ENCODE measurements at regions not wholly inside any gene's neighbourhood (a gene's known extent, or its start where the extent isn't known, plus 50 kb on each side); places are given as distances from the start of the nearest gene placed in this dataset.

- H3K27ac ChIP-seq, result no peak overlapping the region
- ATAC-seq (ENCODE audit: low FRiP score in 2 of 2), result no peak
- 92 to 98% methylated on average over 1 of the region's 1 CpG for WGBS, 2 donors
- H3K36me3 ChIP-seq, result no peaks in the 10 kb centered on the region
- DNase-seq, result no peak
- no peaks in the 10 kb centered on the region for H3K27me3 ChIP-seq
- no peak overlapping the region for H3K4me3 ChIP-seq
- TF ChIP-seq POLR2A (IDR thresholded peaks at IDR 0.05), result no peak
- no peak for TF ChIP-seq CTCF (IDR thresholded peaks at IDR 0.05)
- no peak for TF ChIP-seq POLR2AphosphoS5 (IDR thresholded peaks at IDR 0.05)
- TF ChIP-seq EP300 (IDR thresholded peaks at IDR 0.05), result no peak
- no peaks in the 10 kb centered on the region for H3K4me1 ChIP-seq
- peaks cover 0 to 3% (median 0%) of the 10 kb centered on the region in 4 donors for H3K9me3 ChIP-seq
These were observed 145.4 kb upstream of the E2F7 start for GRCh38 chr12:77210724-77211123.

DNA sequence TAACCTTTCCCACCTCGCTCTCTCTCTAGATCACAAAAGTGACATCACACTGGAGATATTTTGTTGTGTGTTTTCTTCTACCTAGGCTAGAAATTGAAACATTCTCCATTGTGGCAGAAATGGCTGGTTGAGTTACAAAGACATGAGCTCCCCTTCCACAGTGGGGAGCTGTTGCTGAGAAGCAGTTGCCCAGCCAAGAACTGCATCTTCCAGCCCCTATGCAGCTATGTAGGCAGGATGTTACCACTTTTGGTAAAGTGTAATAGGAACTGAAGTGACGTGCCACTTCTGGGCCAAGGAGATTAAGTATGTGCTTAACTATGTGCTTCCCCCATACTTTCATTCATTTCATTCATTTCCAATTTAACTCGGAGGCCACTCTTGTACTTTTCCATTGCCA, 138.7 kb upstream of the E2F7 start:
- 55 to 72% methylated on average over 3 of the region's 3 CpGs for WGBS, 2 donors
- Histone ChIP-seq H3K27me3 (no peaks in the 10 kb centered on the region), H3K36me3 (no peaks in the 10 kb centered on the region), H3K9me3 (no peaks in the 10 kb centered on the region), H3K4me3 (no peak overlapping the region), H3K4me1 (no peaks in the 10 kb centered on the region), H3K27ac (no peak overlapping the region)
- ATAC-seq (ENCODE audit: low FRiP score in 2 of 2), result no peak
- TF ChIP-seq EP300 (IDR thresholded peaks at IDR 0.05) (no peak), CTCF (IDR thresholded peaks at IDR 0.05) (no peak), POLR2A (IDR thresholded peaks at IDR 0.05) (no peak), POLR2AphosphoS5 (IDR thresholded peaks at IDR 0.05) (no peak)
- no peak for DNase-seq

GRCh38 chr12:77202457-77203060, 137.2 kb upstream of the E2F7 start:
- no peaks in the 10 kb centered on the region for H3K27me3 ChIP-seq
- ATAC-seq (ENCODE audit: low FRiP score in 2 of 2) (no peak), DNase-seq (no peak)
- no peak overlapping the region for H3K27ac ChIP-seq
- H3K4me1 ChIP-seq, result no peaks in the 10 kb centered on the region
- no peak for TF ChIP-seq POLR2A (IDR thresholded peaks at IDR 0.05)
- no peak for TF ChIP-seq CTCF (IDR thresholded peaks at IDR 0.05)
- no peak for TF ChIP-seq EP300 (IDR thresholded peaks at IDR 0.05)
- TF ChIP-seq POLR2AphosphoS5 (IDR thresholded peaks at IDR 0.05), result no peak
- WGBS, 2 donors, result 83 to 88% methylated on average over 2 of the region's 2 CpGs
- H3K9me3 ChIP-seq, result no peaks in the 10 kb centered on the region
- no peaks in the 10 kb centered on the region for H3K36me3 ChIP-seq
- H3K4me3 ChIP-seq, result no peak overlapping the region

- DNase-seq (no peak), ATAC-seq (ENCODE audit: low FRiP score in 2 of 2) (peak in 1 of 2 donors; percentile 77)
- H3K27me3 ChIP-seq, result no peaks in the 10 kb centered on the region
- 86 to 87% methylated on average over 3 of the region's 3 CpGs for WGBS, 2 donors
- no peak overlapping the region for H3K27ac ChIP-seq
- no peaks in the 10 kb centered on the region for H3K9me3 ChIP-seq
- H3K36me3 ChIP-seq, result no peaks in the 10 kb centered on the region
- no peak overlapping the region for H3K4me3 ChIP-seq
- TF ChIP-seq CTCF (IDR thresholded peaks at IDR 0.05), result no peak
- no peak for TF ChIP-seq POLR2AphosphoS5 (IDR thresholded peaks at IDR 0.05)
- no peak for TF ChIP-seq EP300 (IDR thresholded peaks at IDR 0.05)
- no peak for TF ChIP-seq POLR2A (IDR thresholded peaks at IDR 0.05)
- no peaks in the 10 kb centered on the region for H3K4me1 ChIP-seq
These were observed 124.6 kb upstream of the E2F7 start for GRCh38 chr12:77189901-77190416.

- H3K27ac ChIP-seq, result no peak overlapping the region
- DNase-seq (no peak), ATAC-seq (ENCODE audit: low FRiP score in 2 of 2) (peak in 1 of 2 donors; percentile 73)
- 56 to 57% methylated on average over 5 of the region's 5 CpGs for WGBS, 2 donors
- no peaks in the 10 kb centered on the region for H3K9me3 ChIP-seq
- H3K36me3 ChIP-seq, result no peaks in the 10 kb centered on the region
- H3K27me3 ChIP-seq, result no peaks in the 10 kb centered on the region
- TF ChIP-seq POLR2A (IDR thresholded peaks at IDR 0.05) (no peak), EP300 (IDR thresholded peaks at IDR 0.05) (no peak)
- H3K4me3 ChIP-seq, result no peak overlapping the region
- no peaks in the 10 kb centered on the region for H3K4me1 ChIP-seq
These were observed 124.1 kb upstream of the E2F7 start for GRCh38 chr12:77189458-77189857.
